Erythroblast (primary cell): ENCODE measurements at regions not wholly inside any gene's neighbourhood (a gene's known extent, or its start where the extent isn't known, plus 50 kb on each side); places are given as distances from the start of the nearest gene placed in this dataset.

Experiments
- DNase-seq, 2 experiments: peaks; one replicate each; lab custom pipeline; 2025; lab: John Stamatoyannopoulos, UW
- GATA1 ChIP-seq: IDR thresholded peaks from 2 replicates; pipeline ENCODE4 v1.6.1; 2011; ENCODE audit warnings: low read depth, mild to moderate bottlenecking, control low read depth, low read length, moderate library complexity
- POLR2A ChIP-seq: IDR thresholded peaks from 2 replicates; pipeline ENCODE4 v1.6.1; 2011; ENCODE audit warnings: mild to moderate bottlenecking, low read length

GRCh38 chr2:145687442-145688134 lies 1167.7 kb upstream of the ZEB2 start:
- no peak for TF ChIP-seq POLR2A
- no peak for TF ChIP-seq GATA1
- peak in 1 of 2 experiments; percentile 8 for DNase-seq

GRCh38 chr2:145685383-145686050 lies 1165.6 kb upstream of the ZEB2 start:
- DNase-seq, result no peak
- TF ChIP-seq POLR2A (no peak), GATA1 (no peak)

DNA sequence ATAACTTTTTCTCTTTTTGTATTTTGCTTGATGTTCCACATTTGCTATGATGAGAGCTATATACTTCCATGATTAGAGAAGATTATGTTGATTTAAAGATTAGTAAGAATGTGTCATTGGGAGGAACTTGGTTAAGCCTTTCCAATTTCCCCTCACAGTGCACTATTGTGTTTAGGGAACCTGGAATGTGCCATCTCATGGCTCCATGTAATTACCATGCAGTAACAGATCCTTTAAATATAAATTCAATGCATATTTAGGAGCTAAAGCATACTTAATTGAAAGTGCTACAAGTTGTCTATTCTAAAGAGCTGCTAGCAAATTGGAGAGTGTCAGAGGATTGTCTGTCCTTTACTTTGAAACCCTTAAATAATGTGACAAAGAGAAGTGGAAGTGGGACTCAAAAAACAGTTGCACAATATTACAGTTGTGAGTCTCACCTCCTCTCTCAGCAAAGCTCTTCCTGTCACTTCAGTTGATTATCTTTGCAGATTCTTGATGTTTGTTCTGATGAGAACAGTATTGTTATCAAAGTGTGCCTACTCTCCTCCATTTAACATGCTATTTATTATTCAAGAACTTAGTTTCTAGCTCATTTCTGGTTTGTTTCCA lies 1162.7 kb upstream of the ZEB2 start:
- DNase-seq, result no peak
- no peak for TF ChIP-seq GATA1
- no peak for TF ChIP-seq POLR2A

DNA sequence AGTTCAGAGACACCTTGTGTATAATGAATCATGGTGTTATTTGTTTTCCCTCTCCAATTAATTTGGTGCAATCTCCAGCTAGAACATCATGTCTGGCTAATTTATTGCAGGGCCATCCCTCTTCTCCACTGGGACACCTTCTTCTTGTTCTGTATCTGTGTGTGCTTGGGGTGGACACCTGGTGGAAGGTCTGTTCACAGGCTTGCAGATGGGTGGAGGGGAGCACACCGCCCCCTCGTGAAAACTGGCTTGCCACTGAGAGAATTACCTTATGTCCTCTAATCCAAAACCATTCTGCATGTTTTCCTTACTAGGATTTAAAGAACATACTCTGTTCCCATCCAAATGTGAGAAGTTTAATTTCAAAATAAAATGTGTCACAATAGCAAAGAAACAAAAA lies 1160.4 kb upstream of the ZEB2 start:
- DNase-seq, result no peak

DNA sequence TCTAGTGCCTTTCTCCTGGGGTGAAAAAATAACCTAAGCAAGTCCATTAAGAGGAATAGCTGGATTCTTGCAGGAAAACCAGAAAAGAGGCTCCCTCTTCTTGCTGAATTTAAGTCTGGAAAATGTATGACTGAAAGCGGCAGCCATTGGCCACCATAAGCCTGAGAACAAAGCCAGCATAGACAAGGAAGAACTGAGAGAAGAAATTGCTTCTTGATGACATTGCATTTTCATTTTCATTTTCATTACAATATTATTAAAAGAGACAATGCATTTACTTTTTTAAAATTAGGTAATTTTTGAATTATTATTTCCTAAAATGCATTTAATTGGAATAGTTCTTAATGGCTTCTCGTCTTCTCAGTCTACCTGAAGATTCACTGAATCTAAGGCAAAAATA lies 1157.5 kb upstream of the ZEB2 start:
- TF ChIP-seq POLR2A (no peak), GATA1 (no peak)
- DNase-seq, result no peak

More for the DNA sequence above, 1160.4 kb upstream of the ZEB2 start:
- no peak for TF ChIP-seq GATA1
- no peak for TF ChIP-seq POLR2A

- TF ChIP-seq GATA1, result no peak
- no peak for TF ChIP-seq POLR2A
- no peak for DNase-seq
These were observed 1154.8 kb upstream of the ZEB2 start for GRCh38 chr2:145674705-145675104.

DNA sequence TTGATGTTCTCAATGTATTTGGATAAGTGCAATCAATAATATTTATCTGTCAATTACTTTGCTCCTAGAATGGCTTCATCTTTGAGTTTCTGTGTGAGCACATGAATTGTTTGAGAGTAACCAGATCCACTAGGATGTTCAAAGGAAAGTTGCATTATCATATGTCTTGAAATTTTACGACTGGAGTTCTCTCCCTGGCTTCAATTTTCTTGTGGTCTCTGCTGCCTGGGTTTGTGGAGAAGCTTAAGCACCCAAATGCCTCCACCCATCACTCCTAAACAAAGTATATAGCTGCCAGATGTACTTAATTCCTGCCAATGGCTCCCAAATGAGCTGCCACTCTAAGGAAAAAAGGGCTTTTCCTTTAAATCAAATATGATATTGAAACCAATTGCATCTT lies 1149.4 kb upstream of the ZEB2 start:
- no peak for DNase-seq
- TF ChIP-seq GATA1, result no peak
- TF ChIP-seq POLR2A, result no peak

- DNase-seq, result no peak
- TF ChIP-seq POLR2A, result no peak
- TF ChIP-seq GATA1, result no peak
These were observed 1146.6 kb upstream of the ZEB2 start for GRCh38 chr2:145666552-145666951.

DNA sequence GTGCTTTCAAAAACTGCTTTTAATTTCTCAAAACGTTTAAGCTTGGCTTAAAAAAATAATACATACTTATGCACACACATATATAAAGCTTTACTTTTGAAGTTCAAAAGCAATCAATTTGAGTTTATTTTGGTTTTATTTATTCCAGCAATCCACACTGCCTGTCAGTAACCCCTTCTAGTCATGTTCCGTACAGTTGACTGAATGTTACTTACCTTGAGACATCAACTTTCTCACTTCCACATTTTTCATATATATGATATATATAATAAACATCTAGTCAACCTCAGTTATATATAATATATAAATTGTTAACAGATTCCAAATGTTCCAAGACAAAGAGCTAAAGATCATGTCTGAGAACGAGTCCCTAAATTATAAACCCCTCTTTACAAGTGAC lies 1137.3 kb upstream of the ZEB2 start:
- no peak for TF ChIP-seq GATA1
- no peak for TF ChIP-seq POLR2A
- DNase-seq, result no peak

- DNase-seq, result no peak
- TF ChIP-seq POLR2A (no peak), GATA1 (no peak)
These were observed 1135.3 kb upstream of the ZEB2 start for GRCh38 chr2:145655165-145655765.

- DNase-seq, result no peak
- TF ChIP-seq POLR2A (no peak), GATA1 (no peak)
These were observed 1134.8 kb upstream of the ZEB2 start for GRCh38 chr2:145654746-145655145.

DNA sequence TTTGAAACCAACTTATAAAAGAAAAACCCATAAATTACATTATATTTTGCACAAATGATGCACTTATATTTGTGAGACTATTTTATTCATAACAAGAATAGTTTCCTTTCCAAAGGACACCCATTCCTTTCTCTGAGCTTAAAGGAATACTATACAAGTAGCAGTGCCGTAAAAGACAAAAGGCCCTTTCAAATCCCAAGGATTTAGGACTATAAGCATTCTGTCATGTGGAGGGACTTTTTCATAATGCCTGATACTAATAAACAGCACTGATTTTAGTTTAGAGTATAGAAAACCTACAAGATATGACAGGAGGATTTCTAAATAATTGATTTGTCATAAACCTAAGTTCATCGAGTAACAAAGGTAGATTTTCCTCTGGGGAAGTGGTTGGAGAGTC lies 1134.2 kb upstream of the ZEB2 start:
- TF ChIP-seq GATA1, result no peak
- no peak for TF ChIP-seq POLR2A
- no peak for DNase-seq

- TF ChIP-seq GATA1, result no peak
- TF ChIP-seq POLR2A, result no peak
- DNase-seq, result no peak
These were observed 1133.6 kb upstream of the ZEB2 start for GRCh38 chr2:145653553-145653952.

GRCh38 chr2:145652571-145653545 lies 1132.9 kb upstream of the ZEB2 start:
- no peak for TF ChIP-seq POLR2A
- no peak for TF ChIP-seq GATA1
- DNase-seq, result no peak

GRCh38 chr2:145652036-145652435 lies 1132.1 kb upstream of the ZEB2 start:
- TF ChIP-seq GATA1 (no peak), POLR2A (no peak)
- DNase-seq, result no peak
